Psoas muscle (tissue), 7 donors: ENCODE measurements at regions not wholly inside any gene's neighbourhood (a gene's known extent, or its start where the extent isn't known, plus 50 kb on each side); places are given as distances from the start of the nearest gene placed in this dataset.

ENCODE experiments used
- ATAC-seq, 4 donors: fragments of 200-7000 bp; cut with Tn5 transposase; one replicate each; pipeline ENCODE4 v1.9.1; 2020; ENCODE audit warnings: moderate library complexity in 3 of 4, mild to moderate bottlenecking in 2 of 4
- DNase-seq, 2 donors: peaks; one replicate each; pipeline ENCODE4 v3.0.0-alpha.2; 2020
- H3K27ac ChIP-seq: fragments of 200-600 bp; one replicate; pipeline ENCODE4 v1.8.0; 2022
- H3K27me3 ChIP-seq, 3 donors: fragments of 200-600 bp in 1 of 3; one replicate each; pipeline versions ENCODE4 v1.6.1 to v1.8.0; 2013 to 2022; ENCODE audit warnings: low read length in 2 of 3, mild to moderate bottlenecking in 2 of 3, moderate library complexity in 1 of 3; ENCODE audit not compliant: insufficient read depth in 3 of 3
- H3K36me3 ChIP-seq, 2 donors: fragments of 200-600 bp in 1 of 2; one replicate each; pipeline versions ENCODE4 v1.6.1 to v1.8.0; 2013 to 2022; ENCODE audit warnings: low read depth in 1 of 2, mild to moderate bottlenecking in 1 of 2, moderate library complexity in 1 of 2; ENCODE audit not compliant: insufficient read depth in 1 of 2
- H3K4me1 ChIP-seq: fragments of 200-600 bp; one replicate; pipeline ENCODE4 v1.8.0; 2022
- H3K4me3 ChIP-seq: fragments of 200-600 bp; one replicate; pipeline ENCODE4 v1.8.0; 2022; ENCODE audit warnings: mild to moderate bottlenecking
- H3K9me3 ChIP-seq: fragments of 200-600 bp; one replicate; pipeline ENCODE4 v1.8.0; 2022
- CTCF ChIP-seq: fragments of 200-600 bp; IDR thresholded peaks from one replicate; pipeline ENCODE4 v1.8.0; 2022; ENCODE audit warnings: antibody characterized with exemption
- WGBS, 3 donors: extraction: QIAGEN DNeasy Blood & Tissue Kit; methylation state at CpG; one replicate each; pipeline versions ENCODE4 v1.1.6 to v1.1.7; 2013; 5-methylcytosine and 5-hydroxymethylcytosine counted together
- intact Hi-C, 2 donors: fragments of 100-400 bp; cut with DNase I; formaldehyde crosslinking; loops; one replicate each; pipeline versions ENCODE4 v1.11.0 to v1.14.2; 2022
- donor health status: healthy with polysubstance abuse.
- donor health status: DM: no; HTN: no; CAD: no; lungs with moderate emphysema.
- donor health status: Bipolar disorder and iron deficiency.
- donor health status: healthy.
- donor health status: DM: yes; HTN: yes; CAD: no.
- donor health status: DM: no; HTN: no; CAD: no.
- donor health status: DM: yes; HTN: yes; CAD: no.

DNA sequence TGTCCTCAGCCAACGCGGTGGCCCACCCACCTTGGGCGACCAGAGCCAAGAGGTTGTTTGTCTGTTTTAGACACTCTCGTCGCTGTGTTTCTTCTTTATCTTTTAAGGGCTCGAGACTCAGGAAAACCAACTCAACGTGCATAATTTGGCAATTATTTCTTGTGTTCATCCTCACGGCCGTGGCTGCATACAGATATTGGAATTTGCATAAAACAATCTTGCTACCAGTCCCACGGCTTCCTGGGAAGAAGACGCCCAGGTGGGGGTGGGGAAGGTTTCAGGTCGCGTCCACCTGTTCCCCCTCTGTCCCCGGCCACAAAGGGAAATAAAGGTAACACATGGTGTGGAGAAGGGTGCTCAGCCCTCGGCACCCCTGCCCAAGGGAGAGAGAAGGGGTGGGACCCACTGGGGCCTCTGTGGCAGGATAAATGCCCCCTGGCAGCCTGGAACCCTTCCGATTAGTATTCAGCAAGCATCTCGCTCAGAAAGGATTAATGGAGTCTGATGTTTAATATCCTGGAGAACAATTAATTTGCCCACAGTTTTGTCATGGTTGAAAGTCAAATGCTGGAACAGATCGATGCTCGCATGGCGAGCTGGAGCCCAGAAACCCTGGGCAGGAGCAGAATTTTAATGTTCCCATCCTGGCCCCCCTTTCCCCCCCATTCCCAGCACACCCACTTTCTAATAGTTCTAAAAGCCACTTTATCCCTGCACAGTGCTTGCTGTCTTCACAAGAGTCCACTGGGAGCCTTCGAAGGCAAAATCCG lies 359.7 kb downstream of the MN1 start:
- no peak overlapping the region for H3K4me3 ChIP-seq
- ATAC-seq (no peak), DNase-seq (no peak)
- H3K27ac ChIP-seq, result no peak overlapping the region
- peaks cover 9% of the 10 kb centered on the region for H3K4me1 ChIP-seq
- WGBS, 3 donors, result 53 to 63% (median 60%) methylated on average over 22 of the region's 22 CpGs
- H3K27me3 ChIP-seq, result no peaks in the 10 kb centered on the region
- H3K36me3 ChIP-seq, result no peaks in the 10 kb centered on the region
- TF ChIP-seq CTCF, result no peak
- H3K9me3 ChIP-seq, result no peaks in the 10 kb centered on the region
- intact Hi-C loops, result no loop called here

- TF ChIP-seq CTCF, result no peak
- peak in 1 of 2 donors; percentile 72 for DNase-seq
- no peak overlapping the region for H3K27ac ChIP-seq
- WGBS, 3 donors, result 53 to 65% (median 55%) methylated on average over 7 of the region's 7 CpGs
- ATAC-seq, result no peak
- H3K4me3 ChIP-seq, result no peak overlapping the region
- H3K4me1 ChIP-seq, result peaks cover 6% of the 10 kb centered on the region
- no peaks in the 10 kb centered on the region for H3K36me3 ChIP-seq
- no peaks in the 10 kb centered on the region for H3K27me3 ChIP-seq
- intact Hi-C loops, result no loop called here
- no peaks in the 10 kb centered on the region for H3K9me3 ChIP-seq
These were observed 358.2 kb downstream of the MN1 start for GRCh38 chr22:27443306-27443705.

DNA sequence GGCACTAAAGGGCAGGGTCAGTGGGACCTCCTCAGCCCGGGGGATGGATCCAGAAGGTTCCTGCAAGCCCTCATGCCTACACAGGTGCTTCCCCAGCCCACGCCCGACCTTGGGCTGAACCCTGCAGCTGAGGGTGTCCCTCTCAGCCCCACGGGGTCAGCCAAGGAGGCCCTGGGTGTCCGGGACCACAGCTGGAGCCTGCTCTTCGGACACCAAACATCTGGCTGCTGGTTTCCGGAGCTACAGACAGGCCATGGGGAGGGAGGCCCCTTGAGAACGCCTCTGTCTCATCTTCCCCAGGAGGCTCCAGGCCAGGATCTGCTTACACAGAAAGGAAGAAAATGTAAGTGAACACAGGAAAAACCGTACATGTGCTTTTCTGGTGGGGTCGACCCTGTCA lies 355.7 kb downstream of the MN1 start:
- Histone ChIP-seq H3K36me3 (no peaks in the 10 kb centered on the region), H3K27ac (no peak overlapping the region), H3K4me3 (no peak overlapping the region), H3K9me3 (no peaks in the 10 kb centered on the region), H3K4me1 (no peaks in the 10 kb centered on the region), H3K27me3 (no peaks in the 10 kb centered on the region)
- ATAC-seq (peak in 1 of 4 donors; percentile 33), DNase-seq (no peak)
- 35 to 42% (median 39%) methylated on average over 10 of the region's 10 CpGs for WGBS, 3 donors
- intact Hi-C loops, result no loop called here
- no peak for TF ChIP-seq CTCF

DNA sequence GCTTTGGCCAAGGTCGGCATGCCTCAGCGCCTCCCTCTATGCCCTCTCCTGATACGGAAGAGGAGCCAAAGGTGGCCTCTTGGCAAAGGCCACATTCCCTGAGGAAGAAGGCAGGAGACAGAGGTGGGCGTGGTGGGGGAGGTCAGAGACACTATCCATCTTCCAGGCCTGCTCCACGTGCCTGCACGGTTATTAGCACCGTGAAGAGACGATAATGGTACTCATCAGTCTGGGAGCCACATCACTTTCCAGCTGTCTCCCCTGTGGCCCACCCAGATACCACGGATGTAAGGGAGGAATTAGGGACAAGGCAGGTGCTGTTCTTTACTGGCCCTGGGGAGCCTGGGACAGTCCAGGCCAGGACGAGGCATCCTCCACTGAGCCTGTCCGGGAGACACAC lies 354.3 kb downstream of the MN1 start:
- no peak for DNase-seq
- WGBS, 3 donors, result 55 to 58% (median 57%) methylated on average over 11 of the region's 11 CpGs
- ATAC-seq, result no peak
- H3K9me3 ChIP-seq, result no peaks in the 10 kb centered on the region
- H3K27me3 ChIP-seq, result no peaks in the 10 kb centered on the region
- no peak overlapping the region for H3K4me3 ChIP-seq
- no peaks in the 10 kb centered on the region for H3K4me1 ChIP-seq
- intact Hi-C loops, result no loop called here
- no peaks in the 10 kb centered on the region for H3K36me3 ChIP-seq
- no peak overlapping the region for H3K27ac ChIP-seq
- TF ChIP-seq CTCF, result no peak

GRCh38 chr22:27450448-27450847 lies 351.1 kb downstream of the MN1 start:
- Histone ChIP-seq H3K4me1 (no peaks in the 10 kb centered on the region), H3K27ac (no peak overlapping the region), H3K36me3 (no peaks in the 10 kb centered on the region), H3K27me3 (no peaks in the 10 kb centered on the region), H3K4me3 (no peak overlapping the region), H3K9me3 (no peaks in the 10 kb centered on the region)
- no peak for DNase-seq
- ATAC-seq, result no peak
- intact Hi-C loops, result no loop called here
- TF ChIP-seq CTCF, result no peak
